Sigmoid colon (tissue), 4 donors: ENCODE measurements at regions not wholly inside any gene's neighbourhood (a gene's known extent, or its start where the extent isn't known, plus 50 kb on each side); places are given as distances from the start of the nearest gene placed in this dataset.

Experiments
- EP300 ChIP-seq, 4 donors: sonication (generic); formaldehyde crosslinking; IDR thresholded peaks; one replicate each; pipeline ENCODE4 v1.6.1; 2017; ENCODE audit warnings: antibody characterized with exemption in 4 of 4
- POLR2A ChIP-seq, 2 donors: fragments of 450-650 bp; IDR thresholded peaks; one replicate each; pipeline ENCODE4 v1.6.1; 2016; ENCODE audit warnings: antibody characterized with exemption in 2 of 2, mild to moderate bottlenecking in 2 of 2, moderate library complexity in 2 of 2
- TF ChIP-seq, protein P1 (sequence below), 4 experiments: fragments of 450-650 bp in 3 of 4; fragments of 200-600 bp in 1 of 4; IDR thresholded peaks; one replicate each; pipeline ENCODE4 v1.5.1; 2016 to 2019; ENCODE audit warnings: antibody characterized with exemption in 4 of 4, mild to moderate bottlenecking in 3 of 4, moderate library complexity in 2 of 4

DNA sequence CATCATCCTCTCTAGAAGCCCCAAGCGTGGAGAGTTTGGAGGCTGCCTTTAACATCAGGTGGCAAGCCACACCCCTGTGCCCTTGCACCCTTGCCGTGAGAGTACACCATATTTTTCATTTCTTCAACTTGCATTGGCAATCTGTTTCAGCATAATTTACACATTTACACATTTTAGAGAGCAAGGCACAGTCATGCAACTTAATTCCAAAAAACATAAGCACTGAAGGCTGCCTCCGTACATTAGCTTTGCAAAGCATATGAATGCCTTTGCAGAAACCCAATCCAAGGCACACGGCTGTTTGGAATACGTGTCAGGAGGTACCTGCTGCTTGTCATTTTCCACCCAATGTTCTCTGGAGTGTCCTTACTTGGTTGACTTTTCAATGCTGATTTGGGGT lies 833.1 kb downstream of the VRK1 start:
- TF ChIP-seq POLR2A (IDR thresholded peaks at IDR 0.05) (no peak), EP300 (IDR thresholded peaks at IDR 0.05) (no peak)
- TF ChIP-seq, protein P1, sequence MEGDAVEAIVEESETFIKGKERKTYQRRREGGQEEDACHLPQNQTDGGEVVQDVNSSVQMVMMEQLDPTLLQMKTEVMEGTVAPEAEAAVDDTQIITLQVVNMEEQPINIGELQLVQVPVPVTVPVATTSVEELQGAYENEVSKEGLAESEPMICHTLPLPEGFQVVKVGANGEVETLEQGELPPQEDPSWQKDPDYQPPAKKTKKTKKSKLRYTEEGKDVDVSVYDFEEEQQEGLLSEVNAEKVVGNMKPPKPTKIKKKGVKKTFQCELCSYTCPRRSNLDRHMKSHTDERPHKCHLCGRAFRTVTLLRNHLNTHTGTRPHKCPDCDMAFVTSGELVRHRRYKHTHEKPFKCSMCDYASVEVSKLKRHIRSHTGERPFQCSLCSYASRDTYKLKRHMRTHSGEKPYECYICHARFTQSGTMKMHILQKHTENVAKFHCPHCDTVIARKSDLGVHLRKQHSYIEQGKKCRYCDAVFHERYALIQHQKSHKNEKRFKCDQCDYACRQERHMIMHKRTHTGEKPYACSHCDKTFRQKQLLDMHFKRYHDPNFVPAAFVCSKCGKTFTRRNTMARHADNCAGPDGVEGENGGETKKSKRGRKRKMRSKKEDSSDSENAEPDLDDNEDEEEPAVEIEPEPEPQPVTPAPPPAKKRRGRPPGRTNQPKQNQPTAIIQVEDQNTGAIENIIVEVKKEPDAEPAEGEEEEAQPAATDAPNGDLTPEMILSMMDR (IDR thresholded peaks at IDR 0.05) = no peak
